Adipocyte (in vitro differentiated cells): ENCODE measurements at regions not wholly inside any gene's neighbourhood (a gene's known extent, or its start where the extent isn't known, plus 50 kb on each side); places are given as distances from the start of the nearest gene placed in this dataset.

Experiments used
- DNase-seq: peaks from one replicate; pipeline ENCODE4 v3.0.0-alpha.2; 2015; ENCODE audit warnings: low read depth
- H3K27me3 ChIP-seq: replicated peaks from 2 replicates; pipeline ENCODE4 v1.7.0; 2013; ENCODE audit warnings: mild to moderate bottlenecking, low read length, moderate library complexity; ENCODE audit not compliant: control insufficient read depth, insufficient read depth
- H3K36me3 ChIP-seq: 2 replicates; pipeline ENCODE4 v1.7.0; 2013; ENCODE audit warnings: low read length, mild to moderate bottlenecking, moderate library complexity; ENCODE audit not compliant: control insufficient read depth, insufficient read depth, severe bottlenecking
- H3K4me1 ChIP-seq: 2 replicates; pipeline ENCODE4 v1.7.0; 2013; ENCODE audit warnings: mild to moderate bottlenecking, low read length, moderate library complexity; ENCODE audit not compliant: control insufficient read depth, insufficient read depth
- H3K4me3 ChIP-seq: 2 replicates; pipeline ENCODE4 v1.7.0; 2013; ENCODE audit warnings: mild to moderate bottlenecking, low read length, moderate library complexity
- H3K9ac ChIP-seq: 2 replicates; pipeline ENCODE4 v1.7.0; 2013; ENCODE audit warnings: mild to moderate bottlenecking, low read length, moderate library complexity
- H3K9me3 ChIP-seq: 2 replicates; pipeline ENCODE4 v1.7.0; 2013; ENCODE audit warnings: mild to moderate bottlenecking, low read length, moderate library complexity; ENCODE audit not compliant: control insufficient read depth

DNA sequence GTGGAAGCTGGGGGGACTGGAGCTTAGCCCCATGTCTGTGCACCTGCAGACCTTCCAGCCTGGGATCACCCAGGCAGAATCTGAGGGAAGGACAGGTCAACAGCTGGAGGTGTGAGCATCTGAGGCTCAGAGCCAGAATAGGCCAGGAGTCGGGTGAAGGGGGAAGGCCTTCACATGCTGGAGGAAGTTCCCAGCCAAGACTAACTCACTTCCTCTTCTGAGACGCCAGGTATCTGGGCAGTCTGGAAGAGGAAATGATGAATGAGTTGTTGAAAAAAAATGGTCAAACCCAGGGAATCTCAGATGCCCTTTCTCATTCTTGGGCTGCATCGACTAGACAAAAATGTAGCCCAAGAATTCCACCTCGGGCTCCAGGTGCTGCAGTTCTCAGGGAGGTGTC is 73.6 kb upstream of the TIAM2 start:
- no peak for DNase-seq

GRCh38 chr6:154923199-154923869 is 71.8 kb upstream of the TIAM2 start:
- no peaks in the 10 kb centered on the region for H3K36me3 ChIP-seq
- H3K9ac ChIP-seq, result no peak overlapping the region
- no peak for DNase-seq
- H3K4me3 ChIP-seq, result no peak overlapping the region
- H3K4me1 ChIP-seq, result no peaks in the 10 kb centered on the region
- H3K9me3 ChIP-seq, result no peaks in the 10 kb centered on the region
- no peaks in the 10 kb centered on the region for H3K27me3 ChIP-seq

More for the DNA sequence above, 73.6 kb upstream of the TIAM2 start:
- Histone ChIP-seq H3K27me3 (no peaks in the 10 kb centered on the region), H3K9ac (no peak overlapping the region), H3K4me3 (no peak overlapping the region), H3K4me1 (no peaks in the 10 kb centered on the region), H3K36me3 (no peaks in the 10 kb centered on the region), H3K9me3 (no peaks in the 10 kb centered on the region)

GRCh38 chr6:154925130-154925529 is 70.0 kb upstream of the TIAM2 start:
- Histone ChIP-seq H3K4me1 (no peaks in the 10 kb centered on the region), H3K27me3 (no peaks in the 10 kb centered on the region), H3K36me3 (no peaks in the 10 kb centered on the region), H3K9ac (no peak overlapping the region), H3K9me3 (no peaks in the 10 kb centered on the region), H3K4me3 (no peak overlapping the region)
- DNase-seq, result no peak

GRCh38 chr6:154926366-154926765 is 68.7 kb upstream of the TIAM2 start:
- no peak overlapping the region for H3K9ac ChIP-seq
- no peaks in the 10 kb centered on the region for H3K9me3 ChIP-seq
- no peaks in the 10 kb centered on the region for H3K36me3 ChIP-seq
- no peak for DNase-seq
- no peaks in the 10 kb centered on the region for H3K27me3 ChIP-seq
- H3K4me1 ChIP-seq, result peaks cover 3% of the 10 kb centered on the region
- no peak overlapping the region for H3K4me3 ChIP-seq

- Histone ChIP-seq H3K4me1 (peaks cover 21% of the 10 kb centered on the region), H3K36me3 (no peaks in the 10 kb centered on the region), H3K9ac (no peak overlapping the region), H3K9me3 (no peaks in the 10 kb centered on the region), H3K4me3 (no peak overlapping the region), H3K27me3 (no peaks in the 10 kb centered on the region)
- peak; percentile 94 for DNase-seq
Observed at GRCh38 chr6:154928325-154928922, 66.7 kb upstream of the TIAM2 start.

DNA sequence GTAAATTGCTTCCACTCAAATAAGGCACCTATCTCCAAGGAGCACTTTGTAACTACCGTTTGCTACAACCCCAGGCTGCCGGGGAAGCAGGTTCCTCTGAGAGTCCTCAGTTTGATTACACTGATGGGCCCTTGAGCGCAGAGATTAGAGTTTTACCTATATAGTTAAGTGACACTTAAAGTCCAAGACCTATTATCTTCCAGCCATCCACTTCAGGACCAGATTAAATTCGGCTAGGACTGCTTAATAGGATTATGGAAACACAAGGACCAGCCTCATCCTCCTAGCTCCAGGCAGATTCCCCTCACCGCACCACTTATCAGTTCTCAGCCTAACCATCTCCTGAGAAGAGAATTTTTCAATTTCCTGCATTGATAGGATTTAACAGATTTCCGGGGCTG is 64.7 kb upstream of the TIAM2 start:
- Histone ChIP-seq H3K9ac (no peak overlapping the region), H3K27me3 (no peaks in the 10 kb centered on the region), H3K4me3 (no peak overlapping the region), H3K36me3 (no peaks in the 10 kb centered on the region), H3K4me1 (peaks cover 21% of the 10 kb centered on the region), H3K9me3 (no peaks in the 10 kb centered on the region)
- DNase-seq, result no peak

DNA sequence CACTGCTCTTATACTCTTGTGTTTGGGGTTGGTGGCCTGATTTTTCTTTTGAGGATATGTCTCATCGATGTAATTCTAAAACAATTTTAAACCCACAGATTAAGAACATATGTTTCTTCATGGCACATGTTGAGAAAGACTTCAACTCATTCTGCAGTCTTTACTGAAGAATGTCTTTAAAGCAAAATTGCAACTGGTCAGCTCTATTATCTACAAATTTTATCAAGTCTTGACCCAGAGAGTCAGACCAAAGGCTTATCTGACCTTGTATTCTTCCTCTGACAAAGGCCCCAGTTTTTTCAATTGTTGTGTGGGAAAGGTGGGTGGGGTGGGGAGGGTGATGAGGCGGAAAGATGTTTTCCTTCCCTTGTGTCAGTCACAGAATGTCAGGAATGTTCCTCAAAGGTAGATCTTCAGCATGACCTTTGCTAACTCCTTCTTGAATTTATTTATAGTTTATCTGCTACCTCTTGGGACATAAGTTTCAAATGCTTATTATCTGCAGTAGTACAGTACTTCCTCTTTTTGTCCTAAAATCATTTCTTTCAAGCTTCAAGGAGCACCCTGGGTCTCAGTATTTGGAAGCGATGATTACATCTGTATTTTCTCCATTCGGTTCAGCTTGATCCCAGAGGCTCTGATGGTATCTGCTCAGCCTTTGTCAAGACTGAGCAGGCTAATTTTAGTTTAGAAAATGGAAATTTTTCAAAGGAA is 63.2 kb upstream of the TIAM2 start:
- Histone ChIP-seq H3K9ac (no peak overlapping the region), H3K27me3 (no peaks in the 10 kb centered on the region), H3K4me1 (peaks cover 21% of the 10 kb centered on the region), H3K9me3 (no peaks in the 10 kb centered on the region), H3K4me3 (no peak overlapping the region), H3K36me3 (no peaks in the 10 kb centered on the region)
- peak; percentile 84 for DNase-seq

GRCh38 chr6:154932515-154933027 is 62.5 kb upstream of the TIAM2 start:
- H3K36me3 ChIP-seq, result no peaks in the 10 kb centered on the region
- no peaks in the 10 kb centered on the region for H3K27me3 ChIP-seq
- DNase-seq, result peak; percentile 85
- no peaks in the 10 kb centered on the region for H3K9me3 ChIP-seq
- H3K9ac ChIP-seq, result no peak overlapping the region
- peaks cover 24% of the 10 kb centered on the region for H3K4me1 ChIP-seq
- H3K4me3 ChIP-seq, result no peak overlapping the region

DNA sequence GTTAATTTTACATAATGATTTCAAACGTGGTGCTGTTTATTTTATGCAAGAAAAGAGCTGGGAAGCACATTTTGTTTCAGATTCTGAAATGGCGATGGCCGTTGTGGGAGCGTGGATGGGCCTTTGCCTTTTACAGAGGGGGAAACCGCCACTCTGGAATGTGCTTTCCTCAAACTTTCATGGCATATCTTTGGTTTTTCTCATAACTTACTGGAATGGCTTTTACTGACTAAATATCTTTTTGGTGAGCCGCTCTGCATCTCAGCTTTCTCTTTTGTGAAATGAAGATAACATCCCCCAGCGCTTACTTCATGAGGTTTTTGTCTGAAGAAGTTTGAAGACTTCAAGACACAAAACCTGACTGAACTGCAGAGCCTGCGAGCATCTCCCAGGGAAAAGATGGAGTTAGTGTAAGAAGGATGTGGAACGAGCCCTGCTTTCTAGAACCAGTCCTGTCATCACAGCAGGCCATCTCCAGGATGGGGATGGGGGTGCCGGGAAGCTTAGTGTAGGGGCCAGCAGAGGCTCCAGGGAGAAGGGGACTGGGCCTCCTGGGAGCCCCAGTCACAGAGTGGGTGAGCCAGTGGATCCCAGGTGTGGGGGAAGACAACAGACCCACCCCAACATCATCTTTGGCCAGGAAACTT is 61.8 kb upstream of the TIAM2 start:
- Histone ChIP-seq H3K4me3 (no peak overlapping the region), H3K4me1 (peaks cover 25% of the 10 kb centered on the region), H3K9ac (no peak overlapping the region), H3K9me3 (no peaks in the 10 kb centered on the region), H3K27me3 (no peaks in the 10 kb centered on the region), H3K36me3 (no peaks in the 10 kb centered on the region)
- DNase-seq, result peak; percentile 30

DNA sequence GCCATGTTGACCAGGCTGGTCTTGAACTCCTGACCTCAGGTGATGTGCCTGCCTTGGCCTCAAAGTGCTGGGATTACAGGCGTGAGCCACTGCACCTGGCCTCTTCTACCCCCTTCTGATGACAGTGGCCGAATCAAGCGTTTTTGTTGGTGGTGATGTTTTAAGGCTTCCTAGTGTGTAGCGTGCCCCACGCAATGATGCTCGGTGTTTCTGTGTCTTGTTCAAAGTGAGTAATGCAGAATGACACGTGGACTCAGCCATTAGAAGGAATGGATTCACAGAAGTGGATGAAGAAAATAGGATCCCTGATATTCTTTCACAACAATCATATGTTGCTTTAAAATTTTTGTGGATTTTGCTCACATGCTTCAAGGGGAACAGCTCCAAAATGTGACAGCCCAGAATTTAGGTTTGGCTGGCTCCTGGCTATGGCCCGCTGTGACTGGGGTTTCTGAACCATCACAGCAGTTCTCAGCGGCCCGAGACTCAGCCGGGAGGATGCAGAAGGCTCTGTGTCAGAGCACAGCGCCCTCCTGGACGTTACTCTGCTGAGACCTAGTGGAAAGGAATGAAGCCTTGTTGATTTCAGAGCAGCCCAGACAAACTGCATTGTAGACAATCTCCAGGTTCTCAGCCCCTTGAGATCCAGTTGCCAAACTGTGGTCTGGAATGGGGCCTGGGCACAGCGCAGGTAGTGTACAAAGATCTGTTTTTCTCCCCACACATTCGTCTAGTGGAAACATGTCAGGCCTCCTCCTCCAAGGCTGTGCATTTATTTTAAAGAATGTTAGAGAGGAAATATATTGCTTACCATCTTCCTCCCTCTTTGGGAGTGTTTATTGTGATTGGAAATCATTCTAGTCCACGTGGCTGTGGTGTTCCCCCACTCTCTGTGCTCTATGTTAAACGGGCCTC is 57.6 kb upstream of the TIAM2 start:
- Histone ChIP-seq H3K27me3 (no peaks in the 10 kb centered on the region), H3K36me3 (no peaks in the 10 kb centered on the region), H3K9ac (no peak overlapping the region), H3K4me1 (peaks cover 9% of the 10 kb centered on the region), H3K9me3 (no peaks in the 10 kb centered on the region), H3K4me3 (no peak overlapping the region)
- peak; percentile 56 for DNase-seq
